NCI-H1092 treated with DMSO at 0.1 percent for 48 hours (cell line): ENCODE measurements at regions not wholly inside any gene's neighbourhood (a gene's known extent, or its start where the extent isn't known, plus 50 kb on each side); places are given as distances from the start of the nearest gene placed in this dataset.
A peak's percentile ranks its signal among the peaks of the same experiment; 100 is the strongest.
"Not testable (repeated sequence)": the region's sequence is repeated elsewhere in the genome, so short reads cannot be mapped to it uniquely, and the experiment has no call there.

ENCODE experiments used
- DNase-seq: peaks from one replicate; lab custom pipeline; 2025; lab: John Stamatoyannopoulos, UW

- DNase-seq, result no peak
Measured at GRCh38 chr12:19909418-19909817, 458.9 kb upstream of the PDE3A start.

- no peak for DNase-seq
Measured at GRCh38 chr12:19910681-19911080, 457.7 kb upstream of the PDE3A start.

GRCh38 chr12:19912991-19913390 is 455.3 kb upstream of the PDE3A start:
- no peak for DNase-seq

GRCh38 chr12:19915392-19916195 is 452.7 kb upstream of the PDE3A start:
- DNase-seq, result peak; percentile 73

GRCh38 chr12:19916196-19916753 is 452.1 kb upstream of the PDE3A start:
- peak; percentile 26 for DNase-seq

GRCh38 chr12:19916974-19917373 is 451.4 kb upstream of the PDE3A start:
- DNase-seq, result no peak

GRCh38 chr12:19921716-19922115 is 446.6 kb upstream of the PDE3A start:
- not testable (repeated sequence) for DNase-seq

- DNase-seq, result no peak
Measured at GRCh38 chr12:19922717-19923116, 445.6 kb upstream of the PDE3A start.

GRCh38 chr12:19924360-19924759 is 444.0 kb upstream of the PDE3A start:
- no peak for DNase-seq

GRCh38 chr12:19925841-19926240 is 442.5 kb upstream of the PDE3A start:
- no peak for DNase-seq

GRCh38 chr12:19926266-19926665 is 442.1 kb upstream of the PDE3A start:
- no peak for DNase-seq

GRCh38 chr12:19927661-19928060 is 440.7 kb upstream of the PDE3A start:
- DNase-seq, result no peak

- no peak for DNase-seq
Measured at GRCh38 chr12:19932413-19932812, 435.9 kb upstream of the PDE3A start.

- no peak for DNase-seq
Measured at GRCh38 chr12:19933924-19934323, 434.4 kb upstream of the PDE3A start.

- DNase-seq, result no peak
Measured at GRCh38 chr12:19937161-19937560, 431.2 kb upstream of the PDE3A start.

- DNase-seq, result no peak
Measured at GRCh38 chr12:19938031-19938430, 430.3 kb upstream of the PDE3A start.

- DNase-seq, result no peak
Measured at GRCh38 chr12:19938491-19938890, 429.8 kb upstream of the PDE3A start.

- no peak for DNase-seq
Measured at GRCh38 chr12:19940267-19940666, 428.1 kb upstream of the PDE3A start.

- DNase-seq, result no peak
Measured at GRCh38 chr12:19941096-19941495, 427.2 kb upstream of the PDE3A start.

- DNase-seq, result no peak
Measured at GRCh38 chr12:19945559-19946435, 422.5 kb upstream of the PDE3A start.

GRCh38 chr12:19946550-19946949 is 421.8 kb upstream of the PDE3A start:
- DNase-seq, result no peak

- no peak for DNase-seq
Measured at GRCh38 chr12:19947344-19947743, 421.0 kb upstream of the PDE3A start.

- DNase-seq, result no peak
Measured at GRCh38 chr12:19951664-19952063, 416.7 kb upstream of the PDE3A start.
